ENCODE measurements at regions not wholly inside any gene's neighbourhood (a gene's known extent, or its start where the extent isn't known, plus 50 kb on each side); places are given as distances from the start of the nearest gene placed in this dataset.
"Not testable (repeated sequence)": the region's sequence is repeated elsewhere in the genome, so short reads cannot be mapped to it uniquely, and the experiment has no call there.

DNA sequence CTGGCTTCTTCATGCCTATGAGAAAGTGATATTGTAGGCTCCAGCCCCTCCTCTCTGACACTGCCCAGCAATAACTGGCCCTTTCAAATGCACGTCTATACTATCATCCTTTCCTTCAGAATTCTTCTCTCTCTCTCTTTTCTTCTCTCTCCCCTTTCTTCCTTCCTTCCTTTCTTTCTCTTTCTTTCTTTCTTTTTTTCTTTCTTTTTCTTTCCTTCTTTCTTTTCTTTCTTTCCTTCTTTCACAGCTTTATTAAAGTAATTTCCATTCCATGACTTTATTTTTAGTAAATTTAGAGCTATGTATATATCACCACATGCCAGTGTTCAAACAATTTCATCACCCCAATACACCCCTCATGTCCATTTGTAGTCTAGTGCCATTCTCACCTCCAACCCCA lies 302.1 kb downstream of the RPAP3 start:
- no peak for DNase-seq (ENCODE audit: extremely low spot score)
- ChIA-PET POLR2A (interaction anchor here (0.6 kb wide), 1 partner anchor 166 kb away, joined by 7 read pairs; no protein-coding TSS in a partner anchor), CTCF (interaction anchor here (1.0 to 1.6 kb wide), 4 partner anchors 9 to 371 kb away, joined by 3 to 6 read pairs (median 4); no protein-coding TSS in a partner anchor)

GRCh38 chr12:47401196-47401595 lies 304.6 kb downstream of the RPAP3 start:
- DNase-seq (ENCODE audit: extremely low spot score); CTCF ChIA-PET; POLR2A ChIA-PET: not testable (repeated sequence)

More for the DNA sequence above, 302.1 kb downstream of the RPAP3 start:
- TF ChIP-seq, protein P1, sequence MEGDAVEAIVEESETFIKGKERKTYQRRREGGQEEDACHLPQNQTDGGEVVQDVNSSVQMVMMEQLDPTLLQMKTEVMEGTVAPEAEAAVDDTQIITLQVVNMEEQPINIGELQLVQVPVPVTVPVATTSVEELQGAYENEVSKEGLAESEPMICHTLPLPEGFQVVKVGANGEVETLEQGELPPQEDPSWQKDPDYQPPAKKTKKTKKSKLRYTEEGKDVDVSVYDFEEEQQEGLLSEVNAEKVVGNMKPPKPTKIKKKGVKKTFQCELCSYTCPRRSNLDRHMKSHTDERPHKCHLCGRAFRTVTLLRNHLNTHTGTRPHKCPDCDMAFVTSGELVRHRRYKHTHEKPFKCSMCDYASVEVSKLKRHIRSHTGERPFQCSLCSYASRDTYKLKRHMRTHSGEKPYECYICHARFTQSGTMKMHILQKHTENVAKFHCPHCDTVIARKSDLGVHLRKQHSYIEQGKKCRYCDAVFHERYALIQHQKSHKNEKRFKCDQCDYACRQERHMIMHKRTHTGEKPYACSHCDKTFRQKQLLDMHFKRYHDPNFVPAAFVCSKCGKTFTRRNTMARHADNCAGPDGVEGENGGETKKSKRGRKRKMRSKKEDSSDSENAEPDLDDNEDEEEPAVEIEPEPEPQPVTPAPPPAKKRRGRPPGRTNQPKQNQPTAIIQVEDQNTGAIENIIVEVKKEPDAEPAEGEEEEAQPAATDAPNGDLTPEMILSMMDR (IDR thresholded peaks at IDR 0.05; ENCODE audit: control extremely low read depth, extremely low read depth, low read depth, missing control alignments), result no peak

DNA sequence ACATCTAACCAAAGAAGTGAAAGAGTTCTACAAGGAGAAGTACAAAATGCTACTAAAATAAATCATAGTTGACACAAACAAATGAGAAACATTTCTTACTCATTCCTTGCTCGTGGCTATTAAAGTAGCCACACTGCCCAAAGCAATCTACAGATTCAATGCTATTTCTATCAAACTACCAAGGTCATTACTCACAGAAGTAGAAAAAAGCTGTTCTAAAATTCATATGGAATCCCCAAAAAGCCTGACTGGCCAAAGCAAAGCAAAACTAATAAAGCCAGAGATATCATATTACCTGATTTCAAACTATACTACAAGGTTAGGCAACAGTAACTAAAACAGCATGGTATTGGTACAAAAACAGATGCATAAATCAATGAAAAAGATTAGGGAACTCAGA lies 305.6 kb downstream of the RPAP3 start:
- CTCF ChIA-PET, result no interaction called here
- DNase-seq (ENCODE audit: extremely low spot score), result no peak
- POLR2A ChIA-PET, result no interaction called here
- TF ChIP-seq, protein P1 (IDR thresholded peaks at IDR 0.05; ENCODE audit: control extremely low read depth, extremely low read depth, low read depth, missing control alignments), result no peak

DNA sequence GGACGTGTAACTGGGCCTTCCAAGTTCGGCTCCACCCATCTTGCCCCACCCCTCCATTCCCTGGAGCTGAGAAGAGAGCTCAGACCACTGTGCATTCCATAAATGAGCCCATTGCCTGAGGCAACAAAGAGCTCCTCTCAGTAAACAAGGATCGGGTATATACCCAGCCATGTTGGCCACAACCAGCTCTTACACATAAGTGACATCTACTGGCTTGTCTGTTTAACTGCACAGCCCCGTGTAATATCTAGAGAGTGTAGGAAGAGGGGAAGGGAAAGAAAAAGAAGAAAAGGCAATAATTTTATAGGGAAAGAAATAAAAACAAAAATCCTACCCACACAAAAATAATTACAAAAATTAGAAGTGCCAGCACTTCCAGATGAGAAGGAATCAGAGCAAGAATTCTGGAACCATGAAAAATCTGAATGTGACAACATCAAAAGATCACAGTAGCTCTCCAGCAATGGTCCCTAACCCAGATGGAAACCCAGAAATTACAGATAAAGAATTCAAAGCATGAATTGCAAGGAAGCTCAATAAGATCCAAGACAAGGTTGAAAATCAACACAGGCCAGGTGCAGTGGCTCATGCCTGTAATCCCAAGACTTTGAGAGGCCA lies 308.1 kb downstream of the RPAP3 start:
- POLR2A ChIA-PET, result no interaction called here
- TF ChIP-seq, protein P1 (IDR thresholded peaks at IDR 0.05; ENCODE audit: control extremely low read depth, extremely low read depth, low read depth, missing control alignments), result peak; percentile 39
- CTCF ChIA-PET, result interaction anchor here (0.6 to 2.6 kb wide), 12 partner anchors 11 to 722 kb away, joined by 3 to 12 read pairs (median 3); partner anchors contain the start of gene PCED1B
- peak; percentile 28 for DNase-seq (ENCODE audit: extremely low spot score)

- DNase-seq (ENCODE audit: extremely low spot score), result no peak
- TF ChIP-seq, protein P1 (IDR thresholded peaks at IDR 0.05; ENCODE audit: control extremely low read depth, extremely low read depth, low read depth, missing control alignments), result no peak
- CTCF ChIA-PET, result interaction anchor here (0.6 to 2.6 kb wide), 13 partner anchors 12 to 721 kb away, joined by 3 to 12 read pairs (median 3); partner anchors contain the start of gene PCED1B
- POLR2A ChIA-PET, result no interaction called here
Observed at GRCh38 chr12:47396902-47397663, 308.7 kb downstream of the RPAP3 start.

GRCh38 chr12:47394070-47394469 lies 311.8 kb downstream of the RPAP3 start:
- TF ChIP-seq, protein P1 (IDR thresholded peaks at IDR 0.05; ENCODE audit: control extremely low read depth, extremely low read depth, low read depth, missing control alignments), result no peak

GRCh38 chr12:47393403-47393790 lies 312.4 kb downstream of the RPAP3 start:
- CTCF ChIA-PET, result no interaction called here
- DNase-seq (ENCODE audit: extremely low spot score), result no peak
- POLR2A ChIA-PET, result no interaction called here
- TF ChIP-seq, protein P1 (IDR thresholded peaks at IDR 0.05; ENCODE audit: control extremely low read depth, extremely low read depth, low read depth, missing control alignments), result no peak

More at GRCh38 chr12:47394070-47394469, 311.8 kb downstream of the RPAP3 start:
- no peak for DNase-seq (ENCODE audit: extremely low spot score)
- ChIA-PET POLR2A (no interaction called here), CTCF (interaction anchor here (0.8 kb wide), 1 partner anchor 14 kb away, joined by 3 read pairs; no protein-coding TSS in a partner anchor)
